Activated B cell treated with CpG ODN at 0.5 μM for 24 hours (primary cell): ENCODE measurements at regions not wholly inside any gene's neighbourhood (a gene's known extent, or its start where the extent isn't known, plus 50 kb on each side); places are given as distances from the start of the nearest gene placed in this dataset.

ENCODE experiments used
- ATAC-seq: fragments of 200-7000 bp; cut with Tn5 transposase; one replicate; pipeline ENCODE4 v1.10.0; 2021; ENCODE audit warnings: low read depth, mild to moderate bottlenecking, moderate library complexity
- CTCF ChIA-PET: fragments of 350-600 bp; sonication (Branson Sonifier 250); formaldehyde crosslinking; loops from one replicate; lab custom pipeline; 2021; ENCODE audit warnings: antibody characterized with exemption; lab: Charles Lee
- POLR2A ChIA-PET: fragments of 350-600 bp; sonication (Branson Sonifier 250); formaldehyde crosslinking; loops from one replicate; lab custom pipeline; 2021; ENCODE audit warnings: antibody characterized with exemption; lab: Charles Lee
- DNase-seq: peaks from one replicate; pipeline ENCODE4 v3.0.0; 2022
- H3K27ac Mint-ChIP-seq: one replicate; pipeline ENCODE4 v1.8.0; 2020; ENCODE audit warnings: mixed read lengths
- H3K27me3 Mint-ChIP-seq: one replicate; pipeline ENCODE4 v1.8.0; 2021; ENCODE audit warnings: mixed read lengths
- H3K36me3 Mint-ChIP-seq: one replicate; pipeline ENCODE4 v1.8.0; 2021; ENCODE audit warnings: low read depth, mixed read lengths
- H3K4me1 Mint-ChIP-seq: one replicate; pipeline ENCODE4 v1.8.0; 2021; ENCODE audit warnings: mixed read lengths
- H3K4me3 Mint-ChIP-seq: one replicate; pipeline ENCODE4 v1.8.0; 2020; ENCODE audit warnings: mild to moderate bottlenecking, mixed read lengths
- H3K9me3 Mint-ChIP-seq: one replicate; pipeline ENCODE4 v1.8.0; 2020; ENCODE audit warnings: mixed read lengths
- intact Hi-C: fragments of 100-400 bp; cut with micrococcal nuclease; formaldehyde crosslinking; loops from one replicate; pipeline ENCODE4 v1.15.1; 2024
- TF ChIP-seq, protein P1 (sequence below): fragments of 200-600 bp; IDR thresholded peaks from one replicate; pipeline ENCODE4 v1.8.0; 2022; ENCODE audit warnings: antibody characterized with exemption, mild to moderate bottlenecking

DNA sequence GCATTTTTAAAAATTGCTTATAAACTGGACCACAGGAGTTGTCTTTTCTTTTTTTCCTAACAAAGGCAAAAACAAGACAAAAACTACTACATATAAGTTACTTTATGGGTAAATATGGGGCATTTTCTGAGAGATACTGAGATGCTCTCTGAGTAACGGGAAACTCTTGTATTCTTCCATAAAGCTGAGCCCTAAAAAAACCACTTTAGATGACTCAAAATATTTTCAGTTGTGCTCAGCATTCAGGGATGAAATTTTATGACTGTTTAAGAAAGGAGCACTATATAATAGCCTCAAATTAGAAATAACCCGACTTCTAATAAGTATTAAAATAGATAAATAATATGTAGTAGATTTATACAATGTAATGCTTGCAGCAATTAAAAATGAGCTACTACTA is 644.5 kb downstream of the KCTD16 start:
- POLR2A ChIA-PET, result no interaction called here
- TF ChIP-seq, protein P1, sequence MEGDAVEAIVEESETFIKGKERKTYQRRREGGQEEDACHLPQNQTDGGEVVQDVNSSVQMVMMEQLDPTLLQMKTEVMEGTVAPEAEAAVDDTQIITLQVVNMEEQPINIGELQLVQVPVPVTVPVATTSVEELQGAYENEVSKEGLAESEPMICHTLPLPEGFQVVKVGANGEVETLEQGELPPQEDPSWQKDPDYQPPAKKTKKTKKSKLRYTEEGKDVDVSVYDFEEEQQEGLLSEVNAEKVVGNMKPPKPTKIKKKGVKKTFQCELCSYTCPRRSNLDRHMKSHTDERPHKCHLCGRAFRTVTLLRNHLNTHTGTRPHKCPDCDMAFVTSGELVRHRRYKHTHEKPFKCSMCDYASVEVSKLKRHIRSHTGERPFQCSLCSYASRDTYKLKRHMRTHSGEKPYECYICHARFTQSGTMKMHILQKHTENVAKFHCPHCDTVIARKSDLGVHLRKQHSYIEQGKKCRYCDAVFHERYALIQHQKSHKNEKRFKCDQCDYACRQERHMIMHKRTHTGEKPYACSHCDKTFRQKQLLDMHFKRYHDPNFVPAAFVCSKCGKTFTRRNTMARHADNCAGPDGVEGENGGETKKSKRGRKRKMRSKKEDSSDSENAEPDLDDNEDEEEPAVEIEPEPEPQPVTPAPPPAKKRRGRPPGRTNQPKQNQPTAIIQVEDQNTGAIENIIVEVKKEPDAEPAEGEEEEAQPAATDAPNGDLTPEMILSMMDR, result no peak
- no peak for DNase-seq
- CTCF ChIA-PET, result no interaction called here
- Mint-ChIP-seq H3K36me3 (no peaks in the 10 kb centered on the region), H3K27me3 (no peaks in the 10 kb centered on the region), H3K27ac (no peak overlapping the region), H3K4me3 (no peak overlapping the region), H3K4me1 (no peaks in the 10 kb centered on the region), H3K9me3 (peaks cover 2% of the 10 kb centered on the region)
- ATAC-seq, result no peak
- intact Hi-C loops, result no loop called here

DNA sequence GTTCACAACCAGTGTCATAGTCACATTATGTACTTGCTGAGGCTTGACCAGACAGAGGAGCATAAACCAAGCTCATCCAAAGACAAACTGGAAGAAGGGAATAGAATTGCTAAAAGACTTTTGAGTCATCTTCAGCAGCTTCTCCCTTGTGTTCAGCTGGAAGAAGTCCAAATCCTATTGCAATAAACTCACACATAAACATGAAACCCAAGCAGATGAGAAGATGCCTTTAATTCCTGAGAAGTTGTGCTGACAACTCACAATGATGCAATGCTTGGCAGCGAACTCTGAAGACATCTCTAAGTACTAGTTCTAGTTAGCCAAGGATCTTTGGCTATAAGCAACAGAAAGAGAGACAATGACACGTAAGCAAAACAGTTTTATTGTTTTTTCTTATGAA is 642.1 kb downstream of the KCTD16 start:
- Mint-ChIP-seq H3K27me3 (no peaks in the 10 kb centered on the region), H3K36me3 (no peaks in the 10 kb centered on the region), H3K27ac (no peak overlapping the region), H3K4me1 (no peaks in the 10 kb centered on the region), H3K4me3 (no peak overlapping the region), H3K9me3 (peaks cover 2% of the 10 kb centered on the region)
- ATAC-seq (no peak), DNase-seq (no peak)
- POLR2A ChIA-PET, result no interaction called here
- intact Hi-C loops, result no loop called here
- TF ChIP-seq, protein P1, result no peak
- CTCF ChIA-PET, result no interaction called here

DNA sequence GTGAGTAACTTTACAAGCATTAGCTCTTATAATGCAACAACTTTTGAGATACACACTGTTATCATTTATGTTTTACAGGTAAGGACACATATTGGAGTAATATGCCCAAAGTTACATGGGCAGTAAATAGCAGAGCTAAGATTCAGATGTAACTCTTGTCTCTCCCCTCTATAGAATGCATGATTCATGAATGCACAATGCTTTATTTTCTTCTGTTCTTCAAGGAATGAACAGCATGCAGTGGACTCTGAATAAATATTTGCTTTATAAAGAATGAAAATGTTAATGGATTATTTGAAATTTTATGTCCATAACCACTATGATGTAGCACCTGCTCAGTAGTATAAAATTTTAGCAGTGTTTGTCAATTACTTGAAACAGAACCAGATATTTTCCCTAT is 629.5 kb downstream of the KCTD16 start:
- Mint-ChIP-seq H3K36me3 (no peaks in the 10 kb centered on the region), H3K27ac (no peak overlapping the region), H3K9me3 (no peaks in the 10 kb centered on the region), H3K4me3 (no peak overlapping the region), H3K4me1 (no peaks in the 10 kb centered on the region), H3K27me3 (no peaks in the 10 kb centered on the region)
- ATAC-seq (no peak), DNase-seq (no peak)
- intact Hi-C loops, result no loop called here
- CTCF ChIA-PET, result no interaction called here
- POLR2A ChIA-PET, result no interaction called here
- TF ChIP-seq, protein P1, result no peak

DNA sequence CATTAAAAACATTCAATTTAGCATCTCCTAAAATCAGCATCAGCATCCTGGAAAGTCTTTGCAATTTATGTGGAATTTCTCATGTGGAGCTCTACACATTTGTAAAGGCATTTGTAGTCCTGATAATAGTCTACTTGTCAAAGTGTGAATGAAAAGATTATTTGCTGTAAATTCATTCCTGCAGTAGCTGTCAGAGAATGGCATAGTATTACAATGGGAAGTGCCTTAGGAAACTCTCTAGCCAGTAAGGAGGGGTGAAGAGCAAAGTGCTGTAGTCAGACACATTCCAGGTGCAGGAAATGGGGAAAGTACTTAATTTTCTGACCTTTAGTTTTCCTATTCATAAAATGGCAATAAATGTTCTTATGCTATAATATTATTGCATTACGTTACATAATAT is 627.9 kb downstream of the KCTD16 start:
- POLR2A ChIA-PET, result no interaction called here
- DNase-seq (no peak), ATAC-seq (no peak)
- TF ChIP-seq, protein P1, result no peak
- CTCF ChIA-PET, result no interaction called here
- Mint-ChIP-seq H3K27me3 (no peaks in the 10 kb centered on the region), H3K36me3 (no peaks in the 10 kb centered on the region), H3K9me3 (no peaks in the 10 kb centered on the region), H3K27ac (no peak overlapping the region), H3K4me1 (no peaks in the 10 kb centered on the region), H3K4me3 (no peak overlapping the region)
- intact Hi-C loops, result no loop called here

DNA sequence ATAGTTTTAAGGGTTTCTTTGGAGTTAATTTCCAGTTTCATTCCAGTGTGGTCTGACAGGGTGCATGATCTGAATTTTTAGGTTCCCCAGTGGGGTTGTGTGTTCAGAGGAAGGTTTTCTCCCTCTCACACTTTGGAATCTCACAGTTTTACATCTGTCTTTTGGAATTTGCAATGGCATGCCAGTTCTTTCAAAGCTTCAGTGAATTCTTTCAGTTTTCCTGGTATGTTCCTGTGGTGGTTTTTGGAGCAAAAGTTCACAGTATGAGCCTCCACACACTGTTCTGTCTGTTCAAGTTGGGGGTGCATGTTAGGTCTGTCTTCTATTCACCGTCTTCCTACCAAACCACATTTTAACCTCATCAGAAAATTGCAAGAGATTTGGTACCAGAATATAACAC is 624.2 kb downstream of the KCTD16 start:
- POLR2A ChIA-PET, result no interaction called here
- H3K4me3 Mint-ChIP-seq, result no peak overlapping the region
- CTCF ChIA-PET, result no interaction called here
- intact Hi-C loops, result no loop called here
- ATAC-seq (no peak), DNase-seq (no peak)
- H3K36me3 Mint-ChIP-seq, result no peaks in the 10 kb centered on the region
- no peaks in the 10 kb centered on the region for H3K4me1 Mint-ChIP-seq
- no peak overlapping the region for H3K27ac Mint-ChIP-seq
- H3K27me3 Mint-ChIP-seq, result no peaks in the 10 kb centered on the region
- TF ChIP-seq, protein P1, result no peak
- peaks cover 7% of the 10 kb centered on the region for H3K9me3 Mint-ChIP-seq
